GM23248 (cell line): ENCODE measurements at regions not wholly inside any gene's neighbourhood (a gene's known extent, or its start where the extent isn't known, plus 50 kb on each side); places are given as distances from the start of the nearest gene placed in this dataset.

Source experiments
- EZH2 ChIP-seq: fragments of 200-600 bp; sonication (generic); IDR thresholded peaks from 2 replicates; pipeline ENCODE4 v1.6.1; 2018; ENCODE audit warnings: antibody characterized with exemption, mild to moderate bottlenecking; ENCODE audit not compliant: insufficient read depth, poor library complexity, severe bottlenecking
- EZH2phosphoT487 ChIP-seq: fragments of 200-600 bp; sonication (generic); IDR thresholded peaks from 2 replicates; pipeline ENCODE4 v1.6.1; 2018; ENCODE audit warnings: antibody characterized with exemption, moderate library complexity, mild to moderate bottlenecking, low read depth; ENCODE audit not compliant: insufficient read depth

DNA sequence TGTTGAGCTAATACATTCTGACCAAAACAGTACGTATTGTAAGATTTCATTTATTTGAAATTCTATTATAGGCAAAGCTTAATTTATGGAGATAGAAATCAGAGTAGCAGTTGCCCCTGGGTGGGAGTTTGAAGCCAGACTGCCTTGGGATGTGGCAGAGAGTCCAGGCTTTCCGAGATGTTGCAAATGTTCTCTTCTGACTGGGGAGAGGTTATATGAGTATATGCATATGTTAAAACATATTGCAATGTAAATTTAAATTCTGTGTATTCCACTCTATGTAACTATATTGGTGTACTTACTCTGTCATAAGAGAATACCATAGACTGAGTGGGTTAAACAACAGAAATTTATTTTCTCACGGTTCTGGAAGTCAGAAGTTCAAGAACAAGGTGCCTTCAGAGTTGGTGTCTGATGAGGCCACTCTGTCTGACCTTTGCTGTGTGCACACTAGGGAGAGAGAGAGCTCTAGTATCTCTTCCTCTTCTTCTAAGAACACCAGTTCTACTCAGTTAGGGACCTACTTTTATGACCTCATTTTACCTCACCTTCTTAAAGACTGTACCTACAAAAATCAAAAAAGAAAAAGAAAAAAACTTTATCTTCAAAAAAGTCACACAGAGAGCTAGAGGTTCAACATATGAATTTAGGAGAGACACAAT is 299.3 kb upstream of the HS3ST1 start:
- TF ChIP-seq EZH2phosphoT487 (no peak), EZH2 (no peak)
